Fibroblast of lung (primary cell): ENCODE measurements at regions not wholly inside any gene's neighbourhood (a gene's known extent, or its start where the extent isn't known, plus 50 kb on each side); places are given as distances from the start of the nearest gene placed in this dataset.
"Not testable (repeated sequence)": the region's sequence is repeated elsewhere in the genome, so short reads cannot be mapped to it uniquely, and the experiment has no call there.

Experiments
- EZH2 ChIP-seq: IDR thresholded peaks from 2 replicates; pipeline ENCODE4 v1.5.1; 2012; ENCODE audit warnings: low read length, control low read depth, mild to moderate bottlenecking; ENCODE audit errors: missing control alignments
- TF ChIP-seq, protein P1 (sequence below), 2 donors: IDR thresholded peaks in 1 of 2; conservative IDR thresholded peaks in 1 of 2; 1 replicate in 1 of 2; 2 replicates in 1 of 2; pipeline ENCODE4 v1.5.1; 2011 to 2012; ENCODE audit warnings: low read length in 2 of 2, control low read depth in 1 of 2, inconsistent platforms in 1 of 2, low read depth in 1 of 2, mild to moderate bottlenecking in 1 of 2

DNA sequence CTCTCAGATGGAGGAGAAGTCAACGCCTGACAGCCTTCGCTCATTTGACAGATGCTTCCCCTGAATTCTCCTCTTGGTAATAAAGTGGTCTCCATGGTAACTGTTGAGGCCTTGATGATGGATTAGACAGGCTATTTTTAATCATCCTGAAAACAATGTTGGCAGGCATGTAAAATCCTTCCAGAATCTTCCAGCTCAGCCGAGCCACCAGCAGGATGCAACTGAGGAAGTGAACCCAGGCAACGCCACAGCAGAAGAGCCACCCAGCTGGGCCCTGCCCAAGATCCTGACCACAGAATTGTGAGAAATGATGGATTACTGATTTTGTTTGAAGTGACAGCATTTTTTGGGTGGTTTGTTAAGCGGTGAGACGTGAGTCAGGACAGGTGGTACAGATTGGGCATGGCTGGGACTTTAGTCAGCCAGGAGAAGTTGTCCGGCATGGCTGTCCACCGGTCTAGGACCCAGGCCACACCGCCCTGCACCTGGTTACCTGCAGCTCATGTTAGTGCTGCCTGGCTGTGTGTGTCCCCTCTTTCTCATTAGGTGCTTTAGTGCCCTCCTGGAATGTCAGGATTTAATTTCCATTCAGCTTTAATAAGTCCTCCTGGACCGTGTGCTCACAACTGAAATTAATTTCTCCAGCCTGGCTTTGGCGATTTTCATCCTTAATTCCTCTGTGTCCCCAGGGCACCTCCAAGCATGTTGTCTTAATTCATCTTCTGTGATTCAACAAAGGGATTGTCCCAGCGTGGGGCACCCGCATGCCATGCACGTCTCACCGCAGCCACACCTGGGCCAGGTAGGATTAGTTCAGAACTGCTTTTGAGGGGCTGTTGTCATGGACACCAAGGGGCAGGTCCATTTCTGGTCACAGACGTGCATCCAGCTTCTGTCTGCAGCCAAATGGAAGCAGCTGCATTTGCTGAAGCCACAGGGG, 280.4 kb downstream of the ADGRD1 start:
- TF ChIP-seq, protein P1, sequence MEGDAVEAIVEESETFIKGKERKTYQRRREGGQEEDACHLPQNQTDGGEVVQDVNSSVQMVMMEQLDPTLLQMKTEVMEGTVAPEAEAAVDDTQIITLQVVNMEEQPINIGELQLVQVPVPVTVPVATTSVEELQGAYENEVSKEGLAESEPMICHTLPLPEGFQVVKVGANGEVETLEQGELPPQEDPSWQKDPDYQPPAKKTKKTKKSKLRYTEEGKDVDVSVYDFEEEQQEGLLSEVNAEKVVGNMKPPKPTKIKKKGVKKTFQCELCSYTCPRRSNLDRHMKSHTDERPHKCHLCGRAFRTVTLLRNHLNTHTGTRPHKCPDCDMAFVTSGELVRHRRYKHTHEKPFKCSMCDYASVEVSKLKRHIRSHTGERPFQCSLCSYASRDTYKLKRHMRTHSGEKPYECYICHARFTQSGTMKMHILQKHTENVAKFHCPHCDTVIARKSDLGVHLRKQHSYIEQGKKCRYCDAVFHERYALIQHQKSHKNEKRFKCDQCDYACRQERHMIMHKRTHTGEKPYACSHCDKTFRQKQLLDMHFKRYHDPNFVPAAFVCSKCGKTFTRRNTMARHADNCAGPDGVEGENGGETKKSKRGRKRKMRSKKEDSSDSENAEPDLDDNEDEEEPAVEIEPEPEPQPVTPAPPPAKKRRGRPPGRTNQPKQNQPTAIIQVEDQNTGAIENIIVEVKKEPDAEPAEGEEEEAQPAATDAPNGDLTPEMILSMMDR (conservative IDR thresholded peaks at IDR 0.05 in 1 of 2, IDR thresholded peaks at IDR 0.05 in 1 of 2; ENCODE audit: low read depth in 1 of 2, low read length in 2 of 2) = not testable (repeated sequence)
- TF ChIP-seq EZH2 = not testable (repeated sequence)
